HCT116 (cell line): ENCODE measurements at regions not wholly inside any gene's neighbourhood (a gene's known extent, or its start where the extent isn't known, plus 50 kb on each side); places are given as distances from the start of the nearest gene placed in this dataset.

Experiments used
- ATAC-seq: fragments of 200-7000 bp; cut with Tn5 transposase; 2 replicates; pipeline ENCODE4 v1.9.1; 2020; ENCODE audit warnings: mild to moderate bottlenecking, moderate library complexity
- BruUV-seq: library from RNA; stranded (reverse); fragments of 400-500 nt; replicated peaks from 2 replicates; lab custom pipeline; 2021; lab: Mats Ljungman, UMichigan
- CTCF ChIA-PET: fragments of 300-600 bp; sonication (Branson Sonifier 250); formaldehyde crosslinking; loops from one replicate; lab custom pipeline; 2021; ENCODE audit warnings: antibody characterized with exemption; lab: Charles Lee
- POLR2A ChIA-PET: fragments of 300-600, 350-600 bp; sonication (Branson Sonifier 250); formaldehyde crosslinking; loops from one replicate; lab custom pipeline; 2021; ENCODE audit warnings: antibody characterized with exemption; lab: Charles Lee
- RAD21 ChIA-PET, 2 experiments: fragments of 300-600 bp; sonication (Branson Sonifier 250); formaldehyde crosslinking; loops; one replicate each; lab custom pipeline; 2023; ENCODE audit warnings: low total read pairs in 2 of 2; ENCODE audit not compliant: uncharacterized antibody in 2 of 2, unreplicated experiment in 2 of 2, low non-redundant PET in 1 of 2; lab: Charles Lee
- DNase-seq: peaks from one replicate; pipeline ENCODE4 v3.0.0-alpha.2; 2010; ENCODE audit warnings: low read depth, low spot score
- H2AFZ ChIP-seq: fragments of 200-600 bp; shearing (Covaris generic), sonication (generic); 2 replicates; pipeline ENCODE4 v1.6.1; 2017; ENCODE audit warnings: low read depth, mixed run types, mixed read lengths, antibody characterized with exemption, low read length; ENCODE audit not compliant: poor library complexity, severe bottlenecking
- H3K27ac ChIP-seq: 2 replicates; pipeline ENCODE4 v1.5.1; 2012; ENCODE audit warnings: low read depth, low read length
- H3K27me3 ChIP-seq: fragments of 200-600 bp; sonication (generic); 2 replicates; pipeline ENCODE4 v1.6.1; 2016; ENCODE audit warnings: mixed run types, low read length, mixed read lengths; ENCODE audit not compliant: insufficient read depth
- H3K36me3 ChIP-seq, 2 experiments: fragments of 200-500 bp in 1 of 2; fragments of 200-600 bp in 1 of 2; sonication (Bioruptor generic) in 1 of 2; sonication (generic) in 1 of 2; 2 replicates each; pipeline versions ENCODE4 v1.5.1 to v1.6.1; 2014 to 2016; ENCODE audit warnings: low read length in 2 of 2, inconsistent platforms in 1 of 2, mixed read lengths in 1 of 2, mixed run types in 1 of 2; ENCODE audit not compliant: insufficient read depth in 2 of 2, control insufficient read depth in 1 of 2
- H3K4me1 ChIP-seq, 2 experiments: fragments of 200-600 bp in 1 of 2; sonication (generic) in 1 of 2; 2 replicates each; pipeline versions ENCODE4 v1.5.1 to v1.6.1; 2012 to 2017; ENCODE audit warnings: low read length in 2 of 2, inconsistent platforms in 1 of 2, mild to moderate bottlenecking in 1 of 2, mixed read lengths in 1 of 2, mixed run types in 1 of 2, moderate library complexity in 1 of 2; ENCODE audit not compliant: insufficient read depth in 2 of 2, control insufficient read depth in 1 of 2
- H3K4me2 ChIP-seq: fragments of 200-600 bp; sonication (generic); 2 replicates; pipeline ENCODE4 v1.6.1; 2017; ENCODE audit warnings: mixed run types, low read length, mixed read lengths
- H3K4me3 ChIP-seq, 2 experiments: fragments of 200-600 bp in 1 of 2; sonication (generic) in 1 of 2; replicated peaks in 1 of 2; 2 replicates each; pipeline ENCODE4 v1.5.1; 2011 to 2016; ENCODE audit warnings: low read length in 2 of 2, control low read depth in 1 of 2, low read depth in 1 of 2, mild to moderate bottlenecking in 1 of 2, mixed read lengths in 1 of 2, mixed run types in 1 of 2
- H3K79me2 ChIP-seq: fragments of 200-600 bp; sonication (generic); 2 replicates; pipeline ENCODE4 v1.6.1; 2017; ENCODE audit warnings: mild to moderate bottlenecking, mixed run types, low read length, moderate library complexity, mixed read lengths; ENCODE audit not compliant: insufficient read depth
- H3K9ac ChIP-seq: fragments of 200-600 bp; sonication (generic); 2 replicates; pipeline ENCODE4 v1.6.1; 2016; ENCODE audit warnings: low read length, mixed read lengths
- H3K9me2 ChIP-seq: fragments of 200-600 bp; sonication (generic), shearing (Covaris generic); 2 replicates; pipeline ENCODE4 v1.6.1; 2017; ENCODE audit warnings: mixed run types, mild to moderate bottlenecking, moderate library complexity; ENCODE audit not compliant: insufficient read depth
- H3K9me3 ChIP-seq, 2 experiments: fragments of 200-500 bp in 1 of 2; fragments of 200-600 bp in 1 of 2; sonication (Bioruptor generic) in 1 of 2; sonication (generic) in 1 of 2; 2 replicates each; pipeline ENCODE4 v1.6.1; 2014 to 2017; ENCODE audit warnings: low read length in 2 of 2, mixed read lengths in 2 of 2, inconsistent platforms in 1 of 2, low read depth in 1 of 2, mild to moderate bottlenecking in 1 of 2, mixed run types in 1 of 2, moderate library complexity in 1 of 2; ENCODE audit not compliant: control insufficient read depth in 1 of 2, insufficient read depth in 1 of 2
- H4K20me1 ChIP-seq: fragments of 200-600 bp; sonication (generic), shearing (Covaris generic); 2 replicates; pipeline ENCODE4 v1.6.1; 2017; ENCODE audit warnings: mixed run types, mild to moderate bottlenecking, moderate library complexity; ENCODE audit not compliant: insufficient read depth
- CBX3 ChIP-seq: IDR thresholded peaks from 2 replicates; pipeline ENCODE4 v1.6.1; 2012; ENCODE audit warnings: low read depth
- EGR1 ChIP-seq: IDR thresholded peaks from 2 replicates; pipeline ENCODE4 v1.6.1; 2012; ENCODE audit warnings: low read depth
- ELF1 ChIP-seq: IDR thresholded peaks from 2 replicates; pipeline ENCODE4 v1.6.1; 2012; ENCODE audit warnings: low read depth, borderline replicate concordance
- EZH2 ChIP-seq: fragments of 200-600 bp; sonication (generic); IDR thresholded peaks from 2 replicates; pipeline ENCODE4 v1.6.1; 2017; ENCODE audit warnings: antibody characterized with exemption, mixed run types
- EZH2phosphoT487 ChIP-seq: fragments of 200-600 bp; IDR thresholded peaks from 2 replicates; pipeline ENCODE4 v1.6.1; 2018; ENCODE audit warnings: antibody characterized with exemption, borderline replicate concordance
- FOSL1 ChIP-seq: IDR thresholded peaks from 2 replicates; pipeline ENCODE4 v1.6.1; 2012; ENCODE audit warnings: low read depth
- RAD21 ChIP-seq: IDR thresholded peaks from 2 replicates; pipeline ENCODE4 v1.6.1; 2012; ENCODE audit warnings: low read depth, mild to moderate bottlenecking
- SIN3A ChIP-seq: IDR thresholded peaks from 2 replicates; pipeline ENCODE4 v1.6.1; 2012; ENCODE audit warnings: low read depth
- SP1 ChIP-seq: IDR thresholded peaks from 2 replicates; pipeline ENCODE4 v1.6.1; 2012; ENCODE audit warnings: low read depth
- intact Hi-C: fragments of 100-400 bp; cut with micrococcal nuclease; formaldehyde crosslinking; loops from 2 replicates; pipeline ENCODE4 v1.10.0; 2022

DNA sequence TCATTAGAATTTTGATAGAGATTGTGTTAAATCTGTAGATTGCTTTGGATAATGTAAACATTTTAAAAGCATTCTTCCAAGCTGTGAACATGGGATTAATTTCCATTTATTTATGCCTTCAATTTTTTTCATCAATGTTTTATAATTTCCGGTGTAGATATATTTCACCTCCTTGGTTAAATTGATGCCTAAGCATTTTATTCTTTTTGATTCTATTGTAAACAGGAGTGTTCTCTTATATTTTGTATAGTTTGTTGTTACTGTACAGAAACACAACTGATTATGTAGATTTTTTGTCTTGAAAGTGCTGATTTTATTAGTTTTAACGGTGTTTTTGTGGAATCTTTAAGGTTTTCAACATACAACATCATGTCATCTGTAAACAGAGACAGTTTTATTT is 355.0 kb downstream of the EDEM1 start:
- no peak overlapping the region for H3K4me3 ChIP-seq
- H3K4me1 ChIP-seq = no peaks in the 10 kb centered on the region
- no peak overlapping the region for H3K9ac ChIP-seq
- no peaks in the 10 kb centered on the region for H3K9me2 ChIP-seq
- no peak overlapping the region for H3K4me2 ChIP-seq
- H3K36me3 ChIP-seq = no peaks in the 10 kb centered on the region
- no peaks in the 10 kb centered on the region; a peak in 1 of 4 replicates for H3K9me3 ChIP-seq
- ChIA-PET RAD21 (no interaction called here), POLR2A (no interaction called here), CTCF (no interaction called here)
- no peak overlapping the region for H2AFZ ChIP-seq
- DNase-seq = no peak
- no peak overlapping the region for H3K27ac ChIP-seq
- H3K79me2 ChIP-seq = no peaks in the 10 kb centered on the region
- no peak for TF ChIP-seq SP1
- intact Hi-C loops = no loop called here
- no TSS peak for BruUV-seq
- no peaks in the 10 kb centered on the region for H4K20me1 ChIP-seq
- H3K27me3 ChIP-seq = no peaks in the 10 kb centered on the region
- no peak for ATAC-seq

DNA sequence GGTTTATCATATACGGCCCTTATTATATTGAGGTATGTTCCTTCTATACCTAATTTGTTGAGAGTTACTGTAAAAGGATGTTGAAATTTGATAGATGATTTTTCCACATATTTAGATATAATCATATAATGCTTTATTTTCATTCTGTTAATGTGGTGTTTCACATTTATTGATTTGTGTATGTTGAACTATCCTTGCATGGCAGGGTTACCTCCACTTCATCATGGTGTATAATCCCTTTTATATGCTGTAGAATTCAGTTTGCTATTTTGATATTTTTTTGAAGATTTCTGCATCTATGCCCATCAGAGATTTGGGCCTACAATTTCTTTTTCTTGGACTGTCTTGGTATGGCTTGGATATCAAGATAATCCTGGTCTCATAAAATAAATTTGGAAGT is 355.5 kb downstream of the EDEM1 start:
- Histone ChIP-seq H3K79me2 (no peaks in the 10 kb centered on the region), H3K27ac (no peak overlapping the region), H3K4me1 (no peaks in the 10 kb centered on the region), H3K4me3 (no peak overlapping the region), H3K9me2 (no peaks in the 10 kb centered on the region), H3K9ac (no peak overlapping the region), H3K27me3 (no peaks in the 10 kb centered on the region), H4K20me1 (no peaks in the 10 kb centered on the region), H2AFZ (no peak overlapping the region), H3K4me2 (no peak overlapping the region), H3K36me3 (no peaks in the 10 kb centered on the region), H3K9me3 (no peaks in the 10 kb centered on the region; a peak in 1 of 4 replicates)
- RAD21 ChIA-PET = no interaction called here
- POLR2A ChIA-PET = no interaction called here
- TF ChIP-seq CBX3 = no peak
- TF ChIP-seq RAD21 = no peak
- TF ChIP-seq SIN3A = no peak
- ATAC-seq (no peak), DNase-seq (no peak)
- CTCF ChIA-PET = no interaction called here
- no TSS peak for BruUV-seq
- intact Hi-C loops = no loop called here

DNA sequence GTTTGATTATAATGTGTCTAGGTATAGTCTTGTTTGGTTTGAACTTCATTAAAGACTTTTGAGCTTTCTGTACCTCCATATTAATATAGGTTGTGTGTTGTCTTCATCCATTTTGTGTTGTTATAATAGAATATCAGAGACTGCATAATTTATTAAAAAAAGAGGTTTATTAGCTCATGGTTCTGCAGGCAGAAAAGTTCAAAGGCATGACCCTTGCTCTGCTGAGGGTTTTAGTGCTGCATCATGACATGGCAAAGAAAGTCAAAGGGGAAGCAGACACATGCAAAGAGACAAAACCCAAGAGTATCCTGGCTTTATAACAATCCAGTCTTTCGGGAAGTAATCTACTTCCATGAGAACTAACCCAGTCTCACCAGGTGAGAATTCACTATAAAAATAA is 358.2 kb downstream of the EDEM1 start:
- no peak overlapping the region for H2AFZ ChIP-seq
- ChIA-PET POLR2A (no interaction called here), CTCF (no interaction called here), RAD21 (no interaction called here)
- no peaks in the 10 kb centered on the region for H3K36me3 ChIP-seq
- BruUV-seq = no TSS peak
- no peak overlapping the region for H3K27ac ChIP-seq
- no peaks in the 10 kb centered on the region for H3K79me2 ChIP-seq
- no peaks in the 10 kb centered on the region for H3K9me2 ChIP-seq
- DNase-seq (no peak), ATAC-seq (no peak)
- TF ChIP-seq ELF1 (no peak), EZH2phosphoT487 (no peak), FOSL1 (no peak), EZH2 (no peak), SP1 (no peak), EGR1 (no peak)
- H3K9me3 ChIP-seq = no peaks in the 10 kb centered on the region; a peak in 1 of 4 replicates
- intact Hi-C loops = no loop called here
- no peak overlapping the region for H3K9ac ChIP-seq
- no peak overlapping the region for H3K4me2 ChIP-seq
- no peaks in the 10 kb centered on the region for H4K20me1 ChIP-seq
- no peak overlapping the region for H3K4me3 ChIP-seq
- no peaks in the 10 kb centered on the region for H3K27me3 ChIP-seq
- no peaks in the 10 kb centered on the region for H3K4me1 ChIP-seq
